HG02678 (cell line): ENCODE measurements at regions not wholly inside any gene's neighbourhood (a gene's known extent, or its start where the extent isn't known, plus 50 kb on each side); places are given as distances from the start of the nearest gene placed in this dataset.

Source experiments
- ATAC-seq: cut with Tn5 transposase; IDR thresholded peaks from one replicate; pipeline ENCODE4 v1.9.1; 2021; ENCODE audit warnings: mild to moderate bottlenecking, moderate library complexity; ENCODE audit not compliant: unreplicated experiment

DNA sequence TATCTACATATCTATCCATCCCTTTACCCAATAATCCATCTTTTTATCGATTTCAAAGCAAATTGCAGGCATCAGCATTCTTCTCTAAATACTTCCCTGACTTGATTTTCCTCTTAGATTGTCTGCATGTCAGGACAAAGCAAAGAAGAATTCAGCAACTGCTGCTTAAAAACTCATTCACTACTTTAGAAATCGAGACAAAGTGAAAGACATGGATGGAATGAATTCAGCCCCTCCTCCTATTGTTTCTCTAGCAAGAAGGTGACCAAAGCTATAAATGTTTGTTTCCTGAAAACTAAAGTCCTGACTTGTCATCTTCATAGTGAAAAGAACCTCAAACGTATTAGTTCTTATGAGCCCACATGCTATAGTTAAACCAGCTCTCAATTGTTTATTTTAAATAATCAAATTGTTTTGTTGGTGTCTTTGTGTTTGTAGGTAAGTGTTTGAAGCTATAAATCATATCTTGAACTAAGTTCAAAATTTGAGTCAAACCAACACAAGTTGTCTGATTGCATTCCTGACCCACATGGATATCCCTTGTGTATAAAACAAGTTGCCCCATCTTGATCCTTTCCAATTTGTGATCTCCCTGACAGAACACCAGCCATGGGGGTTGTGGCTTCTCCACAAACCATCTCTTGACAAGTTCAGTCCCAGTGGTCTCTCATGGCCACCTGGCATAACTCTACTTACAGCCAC lies 58.6 kb upstream of the ARHGAP5 start:
- no peak for ATAC-seq

DNA sequence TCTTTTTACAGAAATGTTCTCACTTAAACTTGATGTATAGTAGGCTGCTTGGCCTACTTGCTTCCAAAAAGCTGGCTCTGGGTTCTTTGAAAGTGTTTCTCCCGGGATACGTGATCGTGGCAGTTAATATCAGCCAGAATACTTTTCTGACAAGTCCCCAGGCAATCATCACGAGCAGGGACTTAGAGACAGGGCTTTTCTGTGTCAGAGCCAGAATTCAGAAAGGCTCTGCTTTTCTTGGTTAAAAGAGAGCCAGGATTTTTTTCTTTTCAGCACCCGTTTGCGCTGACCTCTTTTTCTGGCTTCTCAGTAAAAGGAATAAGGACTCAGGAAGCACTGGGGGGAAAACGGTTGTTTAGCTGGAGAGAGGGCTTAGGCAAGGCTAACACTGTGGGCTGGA lies 57.8 kb upstream of the ARHGAP5 start:
- no peak for ATAC-seq

DNA sequence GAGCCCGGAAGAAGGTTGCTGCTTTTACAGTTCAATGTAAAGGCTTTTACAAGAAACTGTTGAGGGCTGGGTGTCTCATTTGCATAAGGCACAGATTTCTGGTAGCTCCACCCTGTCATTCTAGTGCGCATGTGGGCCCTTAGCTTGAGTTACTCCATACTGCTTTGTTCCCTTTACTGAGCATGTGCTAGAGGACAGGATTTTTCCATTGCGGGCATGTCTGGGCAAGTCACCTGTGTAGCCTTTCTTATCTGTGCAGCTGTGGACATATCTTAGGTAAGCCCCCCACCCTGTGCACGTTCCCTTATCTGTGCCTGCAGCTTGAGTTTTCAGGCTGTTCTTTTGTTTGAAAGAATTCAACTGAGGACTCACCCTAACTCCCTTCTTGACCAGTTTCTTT lies 56.2 kb upstream of the ARHGAP5 start:
- ATAC-seq: no peak

DNA sequence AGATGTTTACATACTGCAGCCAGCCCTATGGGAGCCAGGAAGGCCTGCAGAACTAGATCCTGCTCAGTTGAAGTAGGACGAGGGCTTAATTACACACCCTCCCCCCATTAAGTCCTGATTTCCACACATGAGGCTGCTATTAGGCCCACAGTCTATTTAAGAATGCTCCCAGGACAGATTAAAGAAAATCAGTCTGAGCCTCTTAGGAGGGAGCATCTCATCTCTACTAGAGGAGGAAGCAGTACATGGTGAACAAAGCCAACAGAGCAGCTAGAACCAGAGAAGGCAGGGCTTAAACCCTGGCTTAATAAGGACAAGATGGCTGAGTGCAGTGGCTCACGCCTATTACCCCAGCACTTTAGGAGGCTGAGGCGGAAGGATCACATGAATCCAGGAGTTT lies 55.8 kb upstream of the ARHGAP5 start:
- no peak for ATAC-seq

DNA sequence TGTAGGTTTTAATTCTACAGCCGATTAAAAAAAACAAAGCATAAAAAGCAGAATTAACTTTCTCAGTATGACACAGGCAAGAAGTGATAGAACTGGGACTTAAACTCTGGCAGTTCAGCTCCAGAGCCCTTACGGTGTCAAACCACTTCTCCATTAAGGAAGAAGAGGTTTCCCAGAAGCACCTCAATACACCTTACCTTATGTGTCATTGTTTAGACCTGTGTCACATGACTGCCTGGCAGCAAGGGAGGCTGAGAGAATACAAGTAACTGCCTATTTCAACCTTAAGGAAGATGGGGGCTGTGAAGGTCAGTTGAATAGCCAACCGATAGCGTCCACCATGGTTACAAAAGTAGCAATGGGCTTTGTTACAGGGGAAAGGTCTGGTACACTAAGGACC lies 54.6 kb upstream of the ARHGAP5 start:
- no peak for ATAC-seq

DNA sequence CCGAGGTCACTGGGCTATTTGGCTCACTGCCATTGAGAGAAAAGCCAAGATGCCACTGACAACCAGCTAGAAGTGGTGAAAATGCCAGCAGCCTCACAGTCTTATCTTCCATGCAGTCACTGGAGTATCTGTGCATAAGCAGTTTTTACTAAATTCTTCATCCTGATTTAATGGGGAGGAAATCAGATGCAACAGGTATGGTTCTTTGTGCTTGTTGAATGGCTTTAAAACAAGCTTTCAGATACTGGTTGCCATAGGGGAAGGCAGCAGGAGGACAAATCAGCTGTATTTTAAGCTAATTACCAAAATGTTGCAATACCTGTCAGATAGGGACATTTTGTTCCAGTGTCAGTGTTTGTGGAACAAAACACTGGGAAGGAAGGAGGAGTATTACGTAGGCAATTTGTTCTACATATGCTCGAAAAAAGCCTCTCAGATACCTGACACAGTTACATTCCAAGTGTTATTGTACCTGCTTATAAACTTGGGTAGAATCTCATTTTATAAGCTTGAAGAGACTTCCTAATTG lies 54.1 kb upstream of the ARHGAP5 start:
- ATAC-seq: no peak

DNA sequence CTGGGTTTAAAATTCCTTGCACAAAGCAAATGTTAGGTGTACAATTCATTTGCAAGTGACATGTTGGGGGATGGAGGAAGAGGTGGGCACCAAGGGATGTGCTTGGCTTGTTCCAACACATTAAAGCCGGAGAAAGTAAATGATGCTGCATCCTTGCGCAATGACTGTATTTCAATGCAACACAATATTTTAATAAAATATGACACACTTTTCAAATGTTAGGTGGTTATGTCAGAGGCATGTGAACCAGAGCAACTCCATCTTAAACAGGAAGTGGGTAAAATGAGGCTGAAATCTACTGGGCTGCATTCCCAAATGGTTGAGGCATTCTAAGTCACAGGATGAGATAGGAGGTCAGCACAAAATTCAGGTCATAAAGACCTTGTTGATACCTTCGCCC lies 53.6 kb upstream of the ARHGAP5 start:
- ATAC-seq: no peak

DNA sequence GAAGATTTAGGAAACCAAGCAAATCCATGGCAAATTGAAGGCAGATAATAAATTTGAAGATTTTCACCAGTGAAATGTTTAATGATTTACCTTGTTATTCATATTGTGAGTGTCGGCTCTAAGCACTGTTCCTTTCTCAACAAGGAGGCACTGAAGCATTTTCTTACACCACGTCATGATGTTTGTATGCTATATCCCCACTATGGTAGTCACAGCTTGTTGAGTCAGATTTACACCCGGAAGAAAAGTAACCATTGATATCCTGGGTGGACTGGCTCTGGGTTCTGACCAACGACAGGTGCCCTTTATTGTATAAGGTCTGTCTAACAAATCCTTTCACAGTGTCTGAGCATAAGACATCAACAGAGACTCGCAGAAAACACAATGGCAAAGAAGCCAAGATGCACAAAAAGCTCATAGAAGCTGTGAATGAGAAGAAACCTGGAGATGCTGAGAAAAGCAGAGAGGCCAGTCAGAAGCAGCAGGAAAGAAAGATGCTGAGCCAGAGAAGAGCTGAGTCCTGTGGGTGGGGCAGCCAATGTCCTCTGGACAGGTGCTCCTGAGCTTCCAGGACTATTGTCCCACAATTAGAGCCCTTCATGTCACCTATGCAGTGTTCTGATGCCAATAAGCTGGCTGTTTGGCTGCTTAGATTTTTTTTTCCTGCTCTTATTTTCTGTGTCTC lies 49.7 kb upstream of the ARHGAP5 start:
- no peak for ATAC-seq
